ENCODE measurements at regions not wholly inside any gene's neighbourhood (a gene's known extent, or its start where the extent isn't known, plus 50 kb on each side); places are given as distances from the start of the nearest gene placed in this dataset.

DNA sequence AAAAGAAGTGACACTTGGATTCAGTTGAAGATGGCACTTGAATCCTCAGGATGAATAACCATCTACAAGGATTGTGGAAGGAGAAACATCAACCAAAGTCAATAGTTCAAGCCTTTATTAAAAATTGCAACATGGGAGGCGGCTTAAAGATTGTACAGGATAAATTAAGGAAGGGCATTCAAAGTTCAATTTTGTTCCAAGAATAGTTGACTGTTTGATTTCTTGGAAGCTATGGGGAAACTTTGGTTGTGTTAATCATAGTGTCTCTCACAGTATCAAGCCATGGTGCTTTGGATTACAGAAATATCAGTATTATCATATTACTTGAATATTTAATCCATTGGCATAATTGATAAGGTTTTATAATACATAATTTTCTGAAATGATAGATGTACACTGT, 1844.3 kb downstream of the MAT2B start:
- TF ChIP-seq, protein P1, sequence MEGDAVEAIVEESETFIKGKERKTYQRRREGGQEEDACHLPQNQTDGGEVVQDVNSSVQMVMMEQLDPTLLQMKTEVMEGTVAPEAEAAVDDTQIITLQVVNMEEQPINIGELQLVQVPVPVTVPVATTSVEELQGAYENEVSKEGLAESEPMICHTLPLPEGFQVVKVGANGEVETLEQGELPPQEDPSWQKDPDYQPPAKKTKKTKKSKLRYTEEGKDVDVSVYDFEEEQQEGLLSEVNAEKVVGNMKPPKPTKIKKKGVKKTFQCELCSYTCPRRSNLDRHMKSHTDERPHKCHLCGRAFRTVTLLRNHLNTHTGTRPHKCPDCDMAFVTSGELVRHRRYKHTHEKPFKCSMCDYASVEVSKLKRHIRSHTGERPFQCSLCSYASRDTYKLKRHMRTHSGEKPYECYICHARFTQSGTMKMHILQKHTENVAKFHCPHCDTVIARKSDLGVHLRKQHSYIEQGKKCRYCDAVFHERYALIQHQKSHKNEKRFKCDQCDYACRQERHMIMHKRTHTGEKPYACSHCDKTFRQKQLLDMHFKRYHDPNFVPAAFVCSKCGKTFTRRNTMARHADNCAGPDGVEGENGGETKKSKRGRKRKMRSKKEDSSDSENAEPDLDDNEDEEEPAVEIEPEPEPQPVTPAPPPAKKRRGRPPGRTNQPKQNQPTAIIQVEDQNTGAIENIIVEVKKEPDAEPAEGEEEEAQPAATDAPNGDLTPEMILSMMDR (IDR thresholded peaks at IDR 0.05), result no peak
- H3K27me3 Mint-ChIP-seq (ENCODE audit: low read depth in 2 of 2), result no peaks in the 10 kb centered on the region
- H3K9me3 Mint-ChIP-seq, result peaks cover 5 to 22% of the 10 kb centered on the region in 2 donors
- ATAC-seq (no peak), DNase-seq (no peak)
- Histone ChIP-seq H3K4me1 (ENCODE audit: control insufficient read depth, insufficient read depth, low read length) (no peaks in the 10 kb centered on the region), H3K9me3 (ENCODE audit: control insufficient read depth, insufficient read depth, low read length) (no peaks in the 10 kb centered on the region), H3K36me3 (ENCODE audit: control insufficient read depth, insufficient read depth, low read length) (no peaks in the 10 kb centered on the region), H3K27ac (ENCODE audit: low read length) (no peak overlapping the region), H3K27me3 (ENCODE audit: control insufficient read depth, insufficient read depth, low read length) (no peaks in the 10 kb centered on the region), H3K4me3 (ENCODE audit: low read length) (no peak overlapping the region)
- no peaks in the 10 kb centered on the region for H3K36me3 Mint-ChIP-seq
- H3K4me1 Mint-ChIP-seq, result no peaks in the 10 kb centered on the region
- 83% methylated on average over 1 of the region's 1 CpG for WGBS (ENCODE audit: insufficient coverage)
- intact Hi-C loops (cut with micrococcal nuclease), result no loop called here
- no peak overlapping the region for H3K27ac Mint-ChIP-seq
- H3K4me3 Mint-ChIP-seq, result no peak overlapping the region

DNA sequence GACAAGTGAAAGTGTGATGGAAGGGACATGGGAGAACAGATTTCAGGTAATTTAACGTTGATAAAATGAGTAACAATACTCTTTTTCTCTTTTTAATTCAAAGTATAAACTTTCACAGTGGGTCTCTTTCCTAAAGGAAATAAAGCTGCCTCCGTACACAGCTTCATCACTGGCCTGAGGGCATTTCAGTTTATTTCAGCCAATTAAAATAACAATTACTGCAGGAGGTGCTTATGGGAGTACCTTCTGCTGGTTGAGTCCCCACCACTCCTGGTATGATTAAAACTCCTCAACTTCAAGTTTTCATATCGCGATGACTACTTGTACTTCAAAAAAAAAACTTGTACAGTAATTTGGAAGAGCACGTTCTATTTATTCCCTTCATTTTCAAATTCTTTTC, 1845.9 kb downstream of the MAT2B start:
- no peak for DNase-seq
- no peak overlapping the region for H3K4me3 Mint-ChIP-seq
- Histone ChIP-seq H3K4me3 (ENCODE audit: low read length) (no peak overlapping the region), H3K27ac (ENCODE audit: low read length) (no peak overlapping the region), H3K27me3 (ENCODE audit: control insufficient read depth, insufficient read depth, low read length) (no peaks in the 10 kb centered on the region), H3K9me3 (ENCODE audit: control insufficient read depth, insufficient read depth, low read length) (no peaks in the 10 kb centered on the region), H3K36me3 (ENCODE audit: control insufficient read depth, insufficient read depth, low read length) (no peaks in the 10 kb centered on the region), H3K4me1 (ENCODE audit: control insufficient read depth, insufficient read depth, low read length) (no peaks in the 10 kb centered on the region)
- no peaks in the 10 kb centered on the region for H3K27me3 Mint-ChIP-seq (ENCODE audit: low read depth in 2 of 2)
- TF ChIP-seq, protein P1 (IDR thresholded peaks at IDR 0.05), result no peak
- H3K9me3 Mint-ChIP-seq, result peaks cover 8 to 25% of the 10 kb centered on the region in 2 donors
- no peaks in the 10 kb centered on the region for H3K4me1 Mint-ChIP-seq
- 93% methylated on average over 3 of the region's 5 CpGs for WGBS (ENCODE audit: insufficient coverage)
- H3K27ac Mint-ChIP-seq, result no peak overlapping the region
- no peak for ATAC-seq
- intact Hi-C loops (cut with micrococcal nuclease), result no loop called here
- H3K36me3 Mint-ChIP-seq, result no peaks in the 10 kb centered on the region

DNA sequence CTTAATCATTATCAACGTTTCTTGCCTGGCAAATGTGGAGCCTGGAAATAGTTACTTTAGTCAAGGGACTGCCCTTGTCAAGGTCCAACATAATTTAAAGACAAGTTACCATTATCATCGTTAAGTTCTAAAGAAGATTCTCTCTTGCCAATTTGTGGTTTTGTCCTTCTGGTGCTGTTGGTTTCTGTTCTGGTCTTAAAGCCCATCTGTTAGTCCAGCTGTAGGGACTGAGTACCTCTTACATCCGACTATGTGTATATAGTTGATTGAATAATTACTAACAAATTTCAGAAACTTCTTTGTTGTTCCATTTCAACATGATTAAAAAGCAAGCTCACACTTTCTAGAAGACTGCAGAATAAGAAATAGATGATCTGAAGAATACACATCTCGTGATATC, 1854.9 kb downstream of the MAT2B start:
- ATAC-seq, result no peak
- Mint-ChIP-seq H3K9me3 (peaks cover 11 to 22% of the 10 kb centered on the region in 2 donors), H3K27me3 (ENCODE audit: low read depth in 2 of 2) (no peaks in the 10 kb centered on the region), H3K27ac (no peak overlapping the region), H3K36me3 (no peaks in the 10 kb centered on the region), H3K4me1 (no peaks in the 10 kb centered on the region), H3K4me3 (no peak overlapping the region)
- no peak for DNase-seq
- H3K4me3 ChIP-seq (ENCODE audit: low read length), result no peak overlapping the region
- H3K27ac ChIP-seq (ENCODE audit: low read length), result no peak overlapping the region
- intact Hi-C loops (cut with micrococcal nuclease), result no loop called here
- H3K36me3 ChIP-seq (ENCODE audit: control insufficient read depth, insufficient read depth, low read length), result no peaks in the 10 kb centered on the region
- no peaks in the 10 kb centered on the region for H3K9me3 ChIP-seq (ENCODE audit: control insufficient read depth, insufficient read depth, low read length)
- H3K27me3 ChIP-seq (ENCODE audit: control insufficient read depth, insufficient read depth, low read length), result no peaks in the 10 kb centered on the region
- H3K4me1 ChIP-seq (ENCODE audit: control insufficient read depth, insufficient read depth, low read length), result no peaks in the 10 kb centered on the region
- TF ChIP-seq, protein P1 (IDR thresholded peaks at IDR 0.05), result no peak
- 64% methylated on average over 2 of the region's 4 CpGs for WGBS (ENCODE audit: insufficient coverage)

DNA sequence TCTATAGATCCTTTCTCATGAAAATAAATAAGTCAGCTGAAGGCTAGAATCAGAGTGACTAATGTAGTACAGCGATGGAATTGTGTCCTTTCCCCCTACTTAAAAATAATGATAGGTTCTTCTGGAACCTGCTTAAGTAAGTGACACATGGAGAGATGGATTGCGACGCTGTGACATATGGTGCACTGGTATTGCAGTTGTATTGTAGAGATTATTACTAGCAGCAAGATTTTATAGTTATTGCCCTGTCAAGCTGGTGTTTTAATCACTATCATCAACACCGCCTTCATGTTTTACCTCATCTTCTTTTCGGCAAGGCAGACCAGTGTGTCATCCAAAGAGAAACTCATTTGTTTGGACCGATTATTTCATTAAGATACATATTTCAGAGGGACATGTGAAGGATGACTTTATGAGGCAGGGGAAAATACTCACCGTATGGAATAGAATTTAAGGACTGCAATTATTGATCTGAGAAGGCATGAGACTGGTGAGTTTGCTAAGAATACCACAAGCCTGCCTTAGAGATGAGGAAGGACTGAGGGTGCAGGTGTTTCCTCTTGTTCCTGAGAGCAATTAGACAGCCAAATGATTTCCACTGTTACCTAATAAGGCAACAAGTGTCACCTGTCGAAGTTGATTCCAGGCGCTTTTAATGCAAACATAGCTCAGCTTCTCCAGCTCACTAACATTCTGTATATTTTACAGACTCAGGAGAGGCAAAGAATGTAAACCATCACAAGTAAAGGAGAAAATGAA, 1855.5 kb downstream of the MAT2B start:
- Mint-ChIP-seq H3K9me3 (peaks cover 11 to 23% of the 10 kb centered on the region in 2 donors), H3K27ac (no peak overlapping the region), H3K36me3 (no peaks in the 10 kb centered on the region), H3K4me1 (no peaks in the 10 kb centered on the region), H3K4me3 (no peak overlapping the region), H3K27me3 (ENCODE audit: low read depth in 2 of 2) (no peaks in the 10 kb centered on the region)
- Histone ChIP-seq H3K36me3 (ENCODE audit: control insufficient read depth, insufficient read depth, low read length) (no peaks in the 10 kb centered on the region), H3K27me3 (ENCODE audit: control insufficient read depth, insufficient read depth, low read length) (no peaks in the 10 kb centered on the region), H3K9me3 (ENCODE audit: control insufficient read depth, insufficient read depth, low read length) (no peaks in the 10 kb centered on the region), H3K27ac (ENCODE audit: low read length) (no peak overlapping the region), H3K4me1 (ENCODE audit: control insufficient read depth, insufficient read depth, low read length) (no peaks in the 10 kb centered on the region), H3K4me3 (ENCODE audit: low read length) (no peak overlapping the region)
- DNase-seq (no peak), ATAC-seq (no peak)
- TF ChIP-seq, protein P1 (IDR thresholded peaks at IDR 0.05), result no peak
- intact Hi-C loops (cut with micrococcal nuclease), result no loop called here
- 24% methylated on average over 6 of the region's 9 CpGs for WGBS (ENCODE audit: insufficient coverage)

Measured in natural killer cell (primary cell).